NCI-H526 treated with DMSO at 0.1 percent for 48 hours (cell line): ENCODE measurements at regions not wholly inside any gene's neighbourhood (a gene's known extent, or its start where the extent isn't known, plus 50 kb on each side); places are given as distances from the start of the nearest gene placed in this dataset.
"Not testable (repeated sequence)": the region's sequence is repeated elsewhere in the genome, so short reads cannot be mapped to it uniquely, and the experiment has no call there.

Experiments
- DNase-seq: peaks from one replicate; lab custom pipeline; 2025; lab: John Stamatoyannopoulos, UW

DNA sequence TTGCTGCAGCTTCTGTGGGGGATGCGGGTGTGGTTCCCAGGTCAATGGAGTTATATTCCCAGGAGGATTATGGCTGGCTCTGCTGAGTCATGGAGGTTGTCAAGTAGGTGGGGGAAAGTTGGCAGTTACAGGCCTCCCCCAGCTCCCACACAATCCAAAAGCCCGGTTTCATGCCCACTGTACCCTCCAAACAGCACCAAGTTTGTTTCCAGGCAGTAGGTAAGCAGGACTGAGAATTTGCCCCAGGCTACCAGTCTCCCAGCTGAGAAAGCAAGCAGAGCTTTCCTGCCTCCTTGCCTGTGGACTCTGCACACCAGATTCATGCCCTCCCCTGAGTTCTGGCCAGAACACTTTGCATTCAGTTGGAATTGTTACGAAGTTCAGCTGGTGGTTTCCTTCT is 578.2 kb downstream of the MEI4 start:
- DNase-seq, result no peak

DNA sequence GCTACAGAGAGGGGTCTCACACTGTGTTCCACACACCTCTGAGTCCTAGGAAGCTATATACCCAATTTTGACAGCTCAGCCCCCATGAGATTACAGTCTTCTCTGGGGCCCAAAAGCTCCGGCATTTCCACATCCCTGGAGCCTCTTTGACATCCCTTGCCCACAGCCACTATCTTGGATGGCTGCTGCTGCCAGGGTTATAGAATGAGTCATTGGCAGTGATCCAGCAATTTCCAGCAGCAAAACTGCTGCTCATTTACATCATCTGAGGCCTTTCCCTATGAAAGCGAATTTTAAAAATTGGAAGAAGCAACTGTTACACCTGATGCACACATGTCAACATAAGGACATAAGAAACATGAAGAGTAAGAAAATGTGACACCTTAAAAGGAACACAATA is 590.7 kb downstream of the MEI4 start:
- DNase-seq, result no peak

DNA sequence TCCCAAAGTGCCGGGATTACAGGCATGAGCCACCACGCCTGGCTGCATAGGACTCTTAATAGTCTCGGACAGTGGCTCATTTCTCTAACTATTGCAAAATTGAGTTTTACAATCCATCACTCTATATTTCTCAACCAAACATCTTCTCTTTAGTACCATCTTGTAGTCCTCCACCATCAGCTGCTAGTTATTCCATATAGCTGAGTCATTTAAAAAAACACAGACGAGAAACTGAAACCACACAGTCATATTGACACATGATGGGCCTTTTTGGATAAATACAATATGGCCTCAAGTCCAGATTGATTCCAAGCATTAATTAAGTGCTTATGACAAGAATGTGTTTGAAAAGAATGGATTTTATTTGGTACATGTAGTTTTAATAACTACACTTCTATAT is 599.1 kb downstream of the MEI4 start:
- DNase-seq, result no peak

GRCh38 chr6:78253618-78254017 is 600.8 kb downstream of the MEI4 start:
- DNase-seq, result no peak

DNA sequence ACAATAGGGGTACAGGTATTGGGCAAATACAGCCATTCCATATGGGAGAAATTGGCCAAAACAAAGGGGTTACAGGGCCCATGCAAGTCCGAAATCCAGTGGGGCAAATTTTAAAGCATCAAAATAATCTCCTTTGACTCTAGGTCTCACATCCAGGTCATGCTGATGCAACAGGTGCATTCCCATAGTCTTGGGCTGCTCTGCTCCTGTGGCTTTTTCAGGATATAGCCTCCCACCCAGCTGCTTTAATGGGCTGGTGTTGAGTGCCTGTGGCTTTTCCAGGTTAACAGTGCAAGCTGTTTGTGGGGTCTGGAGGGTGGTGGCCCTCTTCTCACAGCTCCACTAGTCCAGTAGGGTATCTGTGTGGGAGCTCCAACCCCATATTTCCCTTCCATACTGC is 607.1 kb downstream of the MEI4 start:
- no peak for DNase-seq

- not testable (repeated sequence) for DNase-seq
Measured at GRCh38 chr6:78260427-78260826, 606.9 kb upstream of the IRAK1BP1 start.

- no peak for DNase-seq
Measured at GRCh38 chr6:78268591-78269452, 598.5 kb upstream of the IRAK1BP1 start.

- DNase-seq, result no peak
Measured at GRCh38 chr6:78300885-78301284, 566.5 kb upstream of the IRAK1BP1 start.

- no peak for DNase-seq
Measured at GRCh38 chr6:78302411-78302810, 564.9 kb upstream of the IRAK1BP1 start.

DNA sequence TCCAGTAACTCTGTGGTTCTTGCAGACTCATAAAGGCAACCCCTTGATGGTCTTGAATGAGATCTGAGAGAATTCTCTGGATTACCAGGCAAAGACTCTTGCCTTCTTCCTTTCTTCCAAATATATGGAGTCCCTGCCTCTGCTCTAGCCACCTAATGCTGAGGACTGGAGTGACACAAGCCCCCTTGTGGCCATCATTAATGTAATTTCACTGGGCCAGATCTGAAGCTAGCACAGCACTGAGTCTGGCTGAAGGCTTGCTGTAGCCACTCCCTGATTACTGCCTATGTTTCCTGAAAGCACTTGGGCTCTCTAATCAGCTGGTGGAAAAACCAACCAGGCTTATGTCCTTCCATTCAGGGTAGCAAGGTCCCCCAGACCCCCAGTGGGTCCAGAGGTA is 559.3 kb upstream of the IRAK1BP1 start:
- DNase-seq, result peak; percentile 3

- no peak for DNase-seq
Measured at GRCh38 chr6:78322068-78322845, 545.1 kb upstream of the IRAK1BP1 start.

DNA sequence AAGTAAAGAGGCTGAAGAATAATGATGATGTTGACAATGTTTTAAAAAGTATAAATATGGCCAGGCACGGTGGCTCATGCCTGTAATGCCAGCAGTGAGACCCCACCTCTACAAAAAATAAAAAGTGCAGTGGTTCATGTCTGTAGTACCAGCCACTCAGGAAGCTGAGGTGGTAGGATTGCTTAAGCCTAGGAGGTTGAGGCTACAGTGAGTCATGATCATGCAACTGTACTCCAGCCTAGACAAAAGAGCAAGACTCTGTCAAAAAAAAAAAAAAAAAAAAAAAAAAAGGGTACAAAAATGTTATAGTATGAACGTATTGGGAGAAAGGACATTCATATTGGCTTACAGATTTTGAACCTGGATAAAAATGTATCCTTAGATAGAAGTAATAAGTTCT is 543.1 kb upstream of the IRAK1BP1 start:
- DNase-seq, result no peak

- DNase-seq, result no peak
Measured at GRCh38 chr6:78340755-78341154, 526.6 kb upstream of the IRAK1BP1 start.

GRCh38 chr6:78345882-78346281 is 521.5 kb upstream of the IRAK1BP1 start:
- no peak for DNase-seq

- no peak for DNase-seq
Measured at GRCh38 chr6:78347191-78347916, 520.0 kb upstream of the IRAK1BP1 start.

DNA sequence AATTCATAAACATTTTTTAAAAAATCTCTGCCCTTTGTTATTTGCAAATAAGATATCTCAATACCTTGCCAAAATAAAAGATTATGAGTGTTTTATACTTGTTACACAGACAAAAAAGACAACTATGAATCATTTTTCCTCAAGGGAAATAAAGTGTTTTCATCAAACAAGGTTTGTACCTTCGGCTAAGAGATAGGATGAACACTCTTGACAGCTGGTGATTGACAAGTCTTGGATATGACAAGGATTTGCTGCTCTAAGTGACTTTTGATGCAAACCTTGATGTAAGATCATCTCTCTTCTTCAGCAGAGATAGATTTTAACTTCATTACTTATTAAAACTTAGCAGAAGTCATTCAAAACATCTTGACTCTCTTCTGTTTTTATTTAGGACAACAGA is 514.3 kb upstream of the IRAK1BP1 start:
- no peak for DNase-seq

- peak; percentile 64 for DNase-seq
Measured at GRCh38 chr6:78363688-78364087, 503.7 kb upstream of the IRAK1BP1 start.

DNA sequence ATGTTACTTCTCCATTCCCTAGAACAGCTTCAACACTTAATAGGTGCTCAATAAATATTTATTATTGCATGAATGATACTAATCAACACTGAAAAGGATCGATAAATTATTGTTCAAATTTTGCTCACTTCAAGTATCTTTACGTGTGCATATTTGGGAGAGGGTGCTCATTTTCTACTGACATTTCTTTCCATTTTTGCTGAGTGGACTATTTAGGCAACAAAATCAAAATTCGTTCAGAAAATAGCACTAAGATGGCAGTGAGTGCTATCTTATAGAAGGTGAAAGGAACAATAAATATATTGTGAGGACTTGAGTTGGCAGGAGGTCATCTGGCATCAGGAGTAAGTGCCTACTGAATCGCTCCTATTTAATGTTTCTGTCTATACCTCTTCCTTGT is 501.9 kb upstream of the IRAK1BP1 start:
- no peak for DNase-seq

GRCh38 chr6:78377056-78377455 is 490.3 kb upstream of the IRAK1BP1 start:
- DNase-seq, result no peak

DNA sequence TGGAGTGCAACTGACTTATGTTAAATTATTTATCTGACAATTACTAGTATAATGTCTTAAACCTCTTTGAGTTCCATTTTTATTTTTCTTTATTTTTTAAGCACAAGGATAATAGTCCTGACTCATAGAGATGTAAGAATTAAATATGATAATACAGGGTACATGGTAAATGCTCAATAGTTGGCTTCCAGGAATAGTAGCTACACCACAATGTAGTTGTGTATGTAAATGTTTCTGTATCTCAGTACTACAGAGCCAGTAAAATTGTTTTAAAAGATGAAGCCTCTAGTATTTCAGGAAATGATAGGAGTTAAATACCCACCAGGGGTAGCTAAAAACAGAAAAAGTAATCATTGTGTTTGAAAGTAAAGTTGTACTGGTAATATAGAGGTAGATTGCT is 487.4 kb upstream of the IRAK1BP1 start:
- no peak for DNase-seq

- no peak for DNase-seq
Measured at GRCh38 chr6:78380541-78380940, 486.8 kb upstream of the IRAK1BP1 start.

DNA sequence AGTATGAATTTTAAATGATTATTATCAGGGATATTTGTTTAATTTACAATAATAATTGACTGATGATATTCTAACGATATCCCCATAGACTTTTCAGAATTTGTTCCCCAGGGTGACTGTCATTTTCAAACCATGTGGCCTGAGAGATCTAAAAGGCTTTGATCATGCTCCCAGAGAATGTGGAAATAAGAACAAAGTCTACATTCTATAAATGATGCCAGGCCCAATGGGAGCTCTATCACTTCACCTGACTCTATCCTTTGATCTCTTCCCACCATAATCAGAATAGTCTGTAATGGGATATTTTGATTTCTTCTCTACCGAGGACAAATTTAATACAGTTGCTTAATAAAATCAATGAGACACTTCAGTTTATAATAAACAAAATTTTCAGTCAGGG is 483.4 kb upstream of the IRAK1BP1 start:
- no peak for DNase-seq

DNA sequence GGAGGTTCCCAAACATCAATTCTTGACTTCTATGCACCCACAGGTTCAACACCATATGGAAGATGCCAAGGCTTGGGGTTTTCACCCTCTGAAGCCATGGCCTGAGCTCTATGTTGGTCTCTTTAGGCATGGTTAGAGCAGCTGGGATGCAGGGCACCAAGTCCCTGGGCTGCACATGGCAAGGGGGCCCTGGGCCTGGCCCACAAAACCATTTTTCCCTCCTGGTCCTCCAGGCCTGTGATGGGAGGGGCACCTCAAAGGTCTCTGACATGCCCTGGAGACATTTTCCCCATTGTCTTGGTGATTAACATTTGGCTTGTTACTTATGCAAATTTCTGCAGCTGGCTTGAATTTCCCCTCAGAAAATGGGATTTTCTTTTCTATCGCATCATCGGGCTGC is 480.5 kb upstream of the IRAK1BP1 start:
- not testable (repeated sequence) for DNase-seq
